Body of pancreas (tissue), 4 donors: ENCODE measurements at regions not wholly inside any gene's neighbourhood (a gene's known extent, or its start where the extent isn't known, plus 50 kb on each side); places are given as distances from the start of the nearest gene placed in this dataset.

Source experiments
- ATAC-seq: fragments of 150-250 bp; one replicate; pipeline ENCODE4 v1.9.1; 2016
- DNase-seq, 4 donors: peaks; one replicate each; pipeline ENCODE4 v3.0.0-alpha.2; 2019
- H3K27ac ChIP-seq, 4 donors: fragments of 200-600 bp; sonication (generic); 1 replicate in 3 of 4; 2 replicates in 1 of 4; pipeline versions ENCODE4 v1.5.1 to v1.6.1; 2016 to 2019; ENCODE audit warnings: mild to moderate bottlenecking in 1 of 4, mixed read lengths in 1 of 4, moderate library complexity in 1 of 4
- H3K27me3 ChIP-seq, 2 donors: fragments of 200-600 bp; sonication (generic); one replicate each; pipeline ENCODE4 v1.6.0; 2016; ENCODE audit warnings: mild to moderate bottlenecking in 1 of 2
- H3K36me3 ChIP-seq, 2 donors: fragments of 200-600 bp; sonication (generic); replicated peaks in 1 of 2; 2 replicates each; pipeline ENCODE4 v1.5.1; 2016; ENCODE audit warnings: low read depth in 2 of 2; ENCODE audit not compliant: insufficient read depth in 1 of 2
- H3K4me1 ChIP-seq: fragments of 200-600 bp; sonication (generic); one replicate; pipeline ENCODE4 v1.6.0; 2016
- H3K4me3 ChIP-seq, 2 donors: fragments of 200-600 bp; sonication (generic); 1 replicate in 1 of 2; 2 replicates in 1 of 2; pipeline ENCODE4 v1.5.1; 2016 to 2019
- H3K9me3 ChIP-seq, 3 donors: fragments of 200-600 bp; sonication (generic); 1 replicate in 2 of 3; 2 replicates in 1 of 3; pipeline ENCODE4 v1.5.1; 2016
- CTCF ChIP-seq, 7 experiments: fragments of 450-650 bp in 4 of 7; fragments of 200-600 bp in 3 of 7; sonication (generic) in 3 of 7; IDR thresholded peaks; one replicate each; pipeline ENCODE4 v1.5.1; 2016 to 2019; ENCODE audit warnings: antibody characterized with exemption in 7 of 7
- POLR2A ChIP-seq, 3 donors: fragments of 450-650 bp; IDR thresholded peaks; one replicate each; pipeline ENCODE4 v1.6.1; 2016; ENCODE audit warnings: antibody characterized with exemption in 3 of 3, mild to moderate bottlenecking in 2 of 3
- WGBS, 2 donors: methylation state at CpG; one replicate each; pipeline ENCODE4 v1.1.5; 2017; 5-methylcytosine and 5-hydroxymethylcytosine counted together
- intact Hi-C: fragments of 100-400 bp; cut with DNase I; formaldehyde crosslinking; loops from one replicate; pipeline ENCODE4 v1.15.1; 2023

GRCh38 chr2:226429476-226429875 lies 370.1 kb downstream of the IRS1 start:
- 50 to 59% methylated on average over 2 of the region's 2 CpGs for WGBS, 2 donors
- H3K4me1 ChIP-seq: peaks cover 9% of the 10 kb centered on the region
- no peak overlapping the region for H3K4me3 ChIP-seq
- no peaks in the 10 kb centered on the region for H3K36me3 ChIP-seq
- H3K9me3 ChIP-seq: no peaks in the 10 kb centered on the region
- ATAC-seq (no peak), DNase-seq (no peak)
- H3K27me3 ChIP-seq: no peaks in the 10 kb centered on the region
- H3K27ac ChIP-seq: no peak overlapping the region
- TF ChIP-seq CTCF (IDR thresholded peaks at IDR 0.05): no peak
- no peak for TF ChIP-seq POLR2A (IDR thresholded peaks at IDR 0.05)
- intact Hi-C loops: no loop called here

- no peaks in the 10 kb centered on the region for H3K36me3 ChIP-seq
- peaks cover 9% of the 10 kb centered on the region for H3K4me1 ChIP-seq
- DNase-seq (no peak), ATAC-seq (no peak)
- H3K27me3 ChIP-seq: no peaks in the 10 kb centered on the region
- no peak overlapping the region for H3K27ac ChIP-seq
- intact Hi-C loops: no loop called here
- no peak for TF ChIP-seq POLR2A (IDR thresholded peaks at IDR 0.05)
- TF ChIP-seq CTCF (IDR thresholded peaks at IDR 0.05): no peak
- 89 to 96% methylated on average over 7 of the region's 7 CpGs for WGBS, 2 donors
- H3K4me3 ChIP-seq: no peak overlapping the region
- H3K9me3 ChIP-seq: no peaks in the 10 kb centered on the region
Observed at GRCh38 chr2:226427538-226428307, 371.9 kb downstream of the IRS1 start.

GRCh38 chr2:226426292-226426736 lies 373.3 kb downstream of the IRS1 start:
- H3K27ac ChIP-seq: no peak overlapping the region
- 63 to 82% methylated on average over 5 of the region's 5 CpGs for WGBS, 2 donors
- ATAC-seq (no peak), DNase-seq (no peak)
- TF ChIP-seq CTCF (IDR thresholded peaks at IDR 0.05) (no peak), POLR2A (IDR thresholded peaks at IDR 0.05) (no peak)
- H3K36me3 ChIP-seq: no peaks in the 10 kb centered on the region
- no peaks in the 10 kb centered on the region for H3K9me3 ChIP-seq
- H3K4me3 ChIP-seq: no peak overlapping the region
- H3K27me3 ChIP-seq: no peaks in the 10 kb centered on the region
- peaks cover 9% of the 10 kb centered on the region for H3K4me1 ChIP-seq
- intact Hi-C loops: no loop called here

GRCh38 chr2:226424971-226425370 lies 374.6 kb downstream of the IRS1 start:
- 49 to 62% methylated on average over 3 of the region's 3 CpGs for WGBS, 2 donors
- intact Hi-C loops: no loop called here
- no peak for DNase-seq
- Histone ChIP-seq H3K4me1 (peaks cover 9% of the 10 kb centered on the region), H3K27ac (no peak overlapping the region), H3K4me3 (no peak overlapping the region), H3K9me3 (no peaks in the 10 kb centered on the region), H3K27me3 (no peaks in the 10 kb centered on the region), H3K36me3 (no peaks in the 10 kb centered on the region)
- ATAC-seq: no peak
- no peak for TF ChIP-seq POLR2A (IDR thresholded peaks at IDR 0.05)

GRCh38 chr2:226423498-226423960 lies 376.1 kb downstream of the IRS1 start:
- no peaks in the 10 kb centered on the region for H3K9me3 ChIP-seq
- no peak overlapping the region for H3K4me3 ChIP-seq
- no peak overlapping the region for H3K27ac ChIP-seq
- intact Hi-C loops: no loop called here
- 48% methylated on average over 7 of the region's 7 CpGs for WGBS, 2 donors
- H3K27me3 ChIP-seq: no peaks in the 10 kb centered on the region
- DNase-seq: peak in 2 of 4 donors; percentile 16 to 28
- H3K4me1 ChIP-seq: peaks cover under 1% of the 10 kb centered on the region
- TF ChIP-seq CTCF (IDR thresholded peaks at IDR 0.05): no peak
- TF ChIP-seq POLR2A (IDR thresholded peaks at IDR 0.05): no peak
- peak; percentile 38 for ATAC-seq
- no peaks in the 10 kb centered on the region for H3K36me3 ChIP-seq
